Ascending aorta (tissue), 2 donors: ENCODE measurements at regions not wholly inside any gene's neighbourhood (a gene's known extent, or its start where the extent isn't known, plus 50 kb on each side); places are given as distances from the start of the nearest gene placed in this dataset.

Source experiments
- DNase-seq, 2 donors: peaks; one replicate each; pipeline ENCODE4 v3.0.0-alpha.2; 2019; ENCODE audit warnings: low spot score in 2 of 2
- H3K27ac ChIP-seq, 2 donors: fragments of 200-600 bp; sonication (generic); one replicate each; pipeline ENCODE4 v1.5.1; 2016 to 2017; ENCODE audit warnings: mild to moderate bottlenecking in 1 of 2
- H3K27me3 ChIP-seq: fragments of 200-600 bp; sonication (generic); one replicate; pipeline ENCODE4 v1.5.1; 2017
- H3K36me3 ChIP-seq, 2 donors: fragments of 200-600 bp; sonication (generic); one replicate each; pipeline ENCODE4 v1.5.1; 2016
- H3K4me1 ChIP-seq, 2 donors: fragments of 200-600 bp; sonication (generic); one replicate each; pipeline ENCODE4 v1.5.1; 2016 to 2017; ENCODE audit warnings: mild to moderate bottlenecking in 1 of 2
- H3K4me3 ChIP-seq, 2 donors: fragments of 200-600 bp; sonication (generic); one replicate each; pipeline ENCODE4 v1.5.1; 2016 to 2017; ENCODE audit warnings: mild to moderate bottlenecking in 1 of 2
- H3K9me3 ChIP-seq, 2 donors: fragments of 200-600 bp; sonication (generic); one replicate each; pipeline ENCODE4 v1.5.1; 2016
- CTCF ChIP-seq, 3 experiments: fragments of 200-600 bp in 2 of 3; fragments of 450-650 bp in 1 of 3; sonication (generic) in 2 of 3; IDR thresholded peaks; one replicate each; pipeline ENCODE4 v1.5.1; 2016 to 2019; ENCODE audit warnings: antibody characterized with exemption in 3 of 3, mild to moderate bottlenecking in 1 of 3, moderate library complexity in 1 of 3
- intact Hi-C: fragments of 100-400 bp; cut with DNase I; formaldehyde crosslinking; loops from one replicate; pipeline ENCODE4 v1.15.1; 2023

GRCh38 chr13:97719736-97720135, 233.7 kb upstream of the IPO5 start:
- no peak for TF ChIP-seq CTCF (IDR thresholded peaks at IDR 0.05)
- no peak for DNase-seq
- no peaks in the 10 kb centered on the region for H3K9me3 ChIP-seq
- H3K4me3 ChIP-seq = no peak overlapping the region
- no peaks in the 10 kb centered on the region for H3K27me3 ChIP-seq
- no peaks in the 10 kb centered on the region for H3K36me3 ChIP-seq
- intact Hi-C loops = loop anchor here (10.0 kb wide), 2 partner anchors 65 to 285 kb away; partner anchors contain the start of gene RAP2A
- no peak overlapping the region for H3K27ac ChIP-seq
- H3K4me1 ChIP-seq = peaks cover 0 to 8% of the 10 kb centered on the region in 2 donors

- no peak for DNase-seq
These were observed 232.6 kb upstream of the IPO5 start for GRCh38 chr13:97720896-97721295.

GRCh38 chr13:97723655-97724054, 229.8 kb upstream of the IPO5 start:
- DNase-seq = no peak
- H3K36me3 ChIP-seq = no peaks in the 10 kb centered on the region
- H3K4me1 ChIP-seq = peaks cover 0 to 20% of the 10 kb centered on the region in 2 donors
- no peaks in the 10 kb centered on the region for H3K9me3 ChIP-seq
- no peak for TF ChIP-seq CTCF (IDR thresholded peaks at IDR 0.05)
- H3K27ac ChIP-seq = peak overlapping the region; percentile 59
- no peaks in the 10 kb centered on the region for H3K27me3 ChIP-seq
- H3K4me3 ChIP-seq = no peak overlapping the region
- intact Hi-C loops = loop anchor here (10.0 kb wide), 2 partner anchors 61 to 289 kb away; partner anchors contain the start of gene RAP2A

More at GRCh38 chr13:97720896-97721295, 232.6 kb upstream of the IPO5 start:
- no peaks in the 10 kb centered on the region for H3K27me3 ChIP-seq
- H3K9me3 ChIP-seq = no peaks in the 10 kb centered on the region
- H3K36me3 ChIP-seq = no peaks in the 10 kb centered on the region
- H3K4me3 ChIP-seq = no peak overlapping the region
- intact Hi-C loops = loop anchor here (10.0 kb wide), 2 partner anchors 64 to 286 kb away; partner anchors contain the start of gene RAP2A
- H3K4me1 ChIP-seq = peaks cover 0 to 13% of the 10 kb centered on the region in 2 donors
- H3K27ac ChIP-seq = no peak overlapping the region
- TF ChIP-seq CTCF (IDR thresholded peaks at IDR 0.05) = no peak

- H3K4me3 ChIP-seq = no peak overlapping the region
- H3K36me3 ChIP-seq = no peaks in the 10 kb centered on the region
- no peaks in the 10 kb centered on the region for H3K27me3 ChIP-seq
- peaks cover 0 to 20% of the 10 kb centered on the region in 2 donors for H3K4me1 ChIP-seq
- intact Hi-C loops = loop anchor here (10.0 kb wide), 2 partner anchors 60 to 290 kb away; partner anchors contain the start of gene RAP2A
- TF ChIP-seq CTCF (IDR thresholded peaks at IDR 0.05) = no peak
- peak overlapping the region; percentile 59 for H3K27ac ChIP-seq
- no peak for DNase-seq
- H3K9me3 ChIP-seq = no peaks in the 10 kb centered on the region
These were observed 229.0 kb upstream of the IPO5 start for GRCh38 chr13:97724450-97724849.

- H3K36me3 ChIP-seq = no peaks in the 10 kb centered on the region
- intact Hi-C loops = loop anchor here (10.0 kb wide), 2 partner anchors 58 to 292 kb away; partner anchors contain the start of gene RAP2A
- no peak for TF ChIP-seq CTCF (IDR thresholded peaks at IDR 0.05)
- H3K27ac ChIP-seq = peak overlapping the region; percentile 45 to 59
- H3K4me3 ChIP-seq = no peak overlapping the region
- H3K27me3 ChIP-seq = no peaks in the 10 kb centered on the region
- peak in 1 of 2 donors; percentile 67 for DNase-seq
- H3K4me1 ChIP-seq = peaks cover 0 to 20% of the 10 kb centered on the region in 2 donors
- no peaks in the 10 kb centered on the region for H3K9me3 ChIP-seq
These were observed 226.7 kb upstream of the IPO5 start for GRCh38 chr13:97726664-97727280.
